HCT116 (cell line): ENCODE measurements at regions not wholly inside any gene's neighbourhood (a gene's known extent, or its start where the extent isn't known, plus 50 kb on each side); places are given as distances from the start of the nearest gene placed in this dataset.

Experiments used
- ATAC-seq: fragments of 200-7000 bp; cut with Tn5 transposase; 2 replicates; pipeline ENCODE4 v1.9.1; 2020; ENCODE audit warnings: mild to moderate bottlenecking, moderate library complexity
- BruUV-seq: library from RNA; stranded (reverse); fragments of 400-500 nt; replicated peaks from 2 replicates; lab custom pipeline; 2021; lab: Mats Ljungman, UMichigan
- CTCF ChIA-PET: fragments of 300-600 bp; sonication (Branson Sonifier 250); formaldehyde crosslinking; loops from one replicate; lab custom pipeline; 2021; ENCODE audit warnings: antibody characterized with exemption; lab: Charles Lee
- POLR2A ChIA-PET: fragments of 300-600, 350-600 bp; sonication (Branson Sonifier 250); formaldehyde crosslinking; loops from one replicate; lab custom pipeline; 2021; ENCODE audit warnings: antibody characterized with exemption; lab: Charles Lee
- RAD21 ChIA-PET, 2 experiments: fragments of 300-600 bp; sonication (Branson Sonifier 250); formaldehyde crosslinking; loops; one replicate each; lab custom pipeline; 2023; ENCODE audit warnings: low total read pairs in 2 of 2; ENCODE audit not compliant: uncharacterized antibody in 2 of 2, unreplicated experiment in 2 of 2, low non-redundant PET in 1 of 2; lab: Charles Lee
- DNase-seq: peaks from one replicate; pipeline ENCODE4 v3.0.0-alpha.2; 2010; ENCODE audit warnings: low read depth, low spot score
- H2AFZ ChIP-seq: fragments of 200-600 bp; shearing (Covaris generic), sonication (generic); 2 replicates; pipeline ENCODE4 v1.6.1; 2017; ENCODE audit warnings: low read depth, mixed run types, mixed read lengths, antibody characterized with exemption, low read length; ENCODE audit not compliant: poor library complexity, severe bottlenecking
- H3K27ac ChIP-seq: 2 replicates; pipeline ENCODE4 v1.5.1; 2012; ENCODE audit warnings: low read depth, low read length
- H3K27me3 ChIP-seq: fragments of 200-600 bp; sonication (generic); 2 replicates; pipeline ENCODE4 v1.6.1; 2016; ENCODE audit warnings: mixed run types, low read length, mixed read lengths; ENCODE audit not compliant: insufficient read depth
- H3K36me3 ChIP-seq, 2 experiments: fragments of 200-500 bp in 1 of 2; fragments of 200-600 bp in 1 of 2; sonication (Bioruptor generic) in 1 of 2; sonication (generic) in 1 of 2; 2 replicates each; pipeline versions ENCODE4 v1.5.1 to v1.6.1; 2014 to 2016; ENCODE audit warnings: low read length in 2 of 2, inconsistent platforms in 1 of 2, mixed read lengths in 1 of 2, mixed run types in 1 of 2; ENCODE audit not compliant: insufficient read depth in 2 of 2, control insufficient read depth in 1 of 2
- H3K4me1 ChIP-seq, 2 experiments: fragments of 200-600 bp in 1 of 2; sonication (generic) in 1 of 2; 2 replicates each; pipeline versions ENCODE4 v1.5.1 to v1.6.1; 2012 to 2017; ENCODE audit warnings: low read length in 2 of 2, inconsistent platforms in 1 of 2, mild to moderate bottlenecking in 1 of 2, mixed read lengths in 1 of 2, mixed run types in 1 of 2, moderate library complexity in 1 of 2; ENCODE audit not compliant: insufficient read depth in 2 of 2, control insufficient read depth in 1 of 2
- H3K4me2 ChIP-seq: fragments of 200-600 bp; sonication (generic); 2 replicates; pipeline ENCODE4 v1.6.1; 2017; ENCODE audit warnings: mixed run types, low read length, mixed read lengths
- H3K4me3 ChIP-seq, 2 experiments: fragments of 200-600 bp in 1 of 2; sonication (generic) in 1 of 2; replicated peaks in 1 of 2; 2 replicates each; pipeline ENCODE4 v1.5.1; 2011 to 2016; ENCODE audit warnings: low read length in 2 of 2, control low read depth in 1 of 2, low read depth in 1 of 2, mild to moderate bottlenecking in 1 of 2, mixed read lengths in 1 of 2, mixed run types in 1 of 2
- H3K79me2 ChIP-seq: fragments of 200-600 bp; sonication (generic); 2 replicates; pipeline ENCODE4 v1.6.1; 2017; ENCODE audit warnings: mild to moderate bottlenecking, mixed run types, low read length, moderate library complexity, mixed read lengths; ENCODE audit not compliant: insufficient read depth
- H3K9ac ChIP-seq: fragments of 200-600 bp; sonication (generic); 2 replicates; pipeline ENCODE4 v1.6.1; 2016; ENCODE audit warnings: low read length, mixed read lengths
- H3K9me2 ChIP-seq: fragments of 200-600 bp; sonication (generic), shearing (Covaris generic); 2 replicates; pipeline ENCODE4 v1.6.1; 2017; ENCODE audit warnings: mixed run types, mild to moderate bottlenecking, moderate library complexity; ENCODE audit not compliant: insufficient read depth
- H3K9me3 ChIP-seq, 2 experiments: fragments of 200-500 bp in 1 of 2; fragments of 200-600 bp in 1 of 2; sonication (Bioruptor generic) in 1 of 2; sonication (generic) in 1 of 2; 2 replicates each; pipeline ENCODE4 v1.6.1; 2014 to 2017; ENCODE audit warnings: low read length in 2 of 2, mixed read lengths in 2 of 2, inconsistent platforms in 1 of 2, low read depth in 1 of 2, mild to moderate bottlenecking in 1 of 2, mixed run types in 1 of 2, moderate library complexity in 1 of 2; ENCODE audit not compliant: control insufficient read depth in 1 of 2, insufficient read depth in 1 of 2
- H4K20me1 ChIP-seq: fragments of 200-600 bp; sonication (generic), shearing (Covaris generic); 2 replicates; pipeline ENCODE4 v1.6.1; 2017; ENCODE audit warnings: mixed run types, mild to moderate bottlenecking, moderate library complexity; ENCODE audit not compliant: insufficient read depth
- ATF3 ChIP-seq: IDR thresholded peaks from 2 replicates; pipeline ENCODE4 v1.6.1; 2012
- CEBPB ChIP-seq: IDR thresholded peaks from 2 replicates; pipeline ENCODE4 v1.6.1; 2012; ENCODE audit warnings: low read depth
- FOSL1 ChIP-seq: IDR thresholded peaks from 2 replicates; pipeline ENCODE4 v1.6.1; 2012; ENCODE audit warnings: low read depth
- JUND ChIP-seq: IDR thresholded peaks from 2 replicates; pipeline ENCODE4 v1.6.1; 2012
- MAX ChIP-seq: IDR thresholded peaks from 2 replicates; pipeline ENCODE4 v1.6.1; 2012
- POLR2AphosphoS5 ChIP-seq: IDR thresholded peaks from 2 replicates; pipeline ENCODE4 v1.6.1; 2011; ENCODE audit warnings: mild to moderate bottlenecking, low read depth, low read length, moderate library complexity
- RAD21 ChIP-seq: IDR thresholded peaks from 2 replicates; pipeline ENCODE4 v1.6.1; 2012; ENCODE audit warnings: low read depth, mild to moderate bottlenecking
- REST ChIP-seq: IDR thresholded peaks from 2 replicates; pipeline ENCODE4 v1.6.1; 2012; ENCODE audit warnings: low read depth
- SIN3A ChIP-seq: IDR thresholded peaks from 2 replicates; pipeline ENCODE4 v1.6.1; 2012; ENCODE audit warnings: low read depth
- SRF ChIP-seq: IDR thresholded peaks from 2 replicates; pipeline ENCODE4 v1.6.1; 2012; ENCODE audit warnings: low read depth
- ZBTB33 ChIP-seq: IDR thresholded peaks from 2 replicates; pipeline ENCODE4 v1.6.1; 2011; ENCODE audit warnings: mild to moderate bottlenecking, low read length, moderate library complexity; ENCODE audit not compliant: insufficient replicate concordance; ENCODE audit errors: extremely low read depth
- ZFX ChIP-seq: fragments of 450-650 bp; IDR thresholded peaks from 2 replicates; pipeline ENCODE4 v1.6.1; 2017
- intact Hi-C: fragments of 100-400 bp; cut with micrococcal nuclease; formaldehyde crosslinking; loops from 2 replicates; pipeline ENCODE4 v1.10.0; 2022

- ATAC-seq: no peak
- Histone ChIP-seq H4K20me1 (no peaks in the 10 kb centered on the region), H3K9me3 (no peaks in the 10 kb centered on the region), H3K4me3 (no peak overlapping the region), H3K4me1 (no peaks in the 10 kb centered on the region), H3K36me3 (no peaks in the 10 kb centered on the region), H3K4me2 (no peak overlapping the region), H3K9me2 (no peaks in the 10 kb centered on the region), H3K27ac (no peak overlapping the region), H3K79me2 (no peaks in the 10 kb centered on the region), H2AFZ (no peak overlapping the region), H3K9ac (no peak overlapping the region), H3K27me3 (no peaks in the 10 kb centered on the region)
- TF ChIP-seq MAX: no peak
- no peak for DNase-seq
- intact Hi-C loops: no loop called here
- ChIA-PET RAD21 (no interaction called here), CTCF (no interaction called here), POLR2A (no interaction called here)
- no TSS peak for BruUV-seq
These were observed 699.8 kb upstream of the NR2F2 start for GRCh38 chr15:95630683-95631082.

- no peak overlapping the region for H3K9ac ChIP-seq
- no peaks in the 10 kb centered on the region for H3K27me3 ChIP-seq
- no peak overlapping the region for H2AFZ ChIP-seq
- no peaks in the 10 kb centered on the region for H3K9me2 ChIP-seq
- H3K4me3 ChIP-seq: no peak overlapping the region
- H3K4me1 ChIP-seq: no peaks in the 10 kb centered on the region
- H3K79me2 ChIP-seq: no peaks in the 10 kb centered on the region
- ATAC-seq (no peak), DNase-seq (no peak)
- no peaks in the 10 kb centered on the region for H4K20me1 ChIP-seq
- CTCF ChIA-PET: no interaction called here
- RAD21 ChIA-PET: no interaction called here
- intact Hi-C loops: no loop called here
- H3K4me2 ChIP-seq: no peak overlapping the region
- POLR2A ChIA-PET: no interaction called here
- TF ChIP-seq JUND (no peak), RAD21 (no peak), ATF3 (no peak), POLR2AphosphoS5 (no peak), ZFX (no peak), SIN3A (no peak), MAX (no peak), ZBTB33 (no peak), FOSL1 (no peak), SRF (no peak), REST (no peak), CEBPB (no peak)
- no peak overlapping the region for H3K27ac ChIP-seq
- BruUV-seq: no TSS peak
- H3K9me3 ChIP-seq: no peaks in the 10 kb centered on the region
- no peaks in the 10 kb centered on the region for H3K36me3 ChIP-seq
These were observed 694.8 kb upstream of the NR2F2 start for GRCh38 chr15:95635666-95636065.
